ENCODE measurements at regions not wholly inside any gene's neighbourhood (a gene's known extent, or its start where the extent isn't known, plus 50 kb on each side); places are given as distances from the start of the nearest gene placed in this dataset.

- TF ChIP-seq EZH2 (IDR thresholded peaks at IDR 0.05) = no peak
- TF ChIP-seq FOXP2 (optimal IDR thresholded peaks at IDR 0.05; ENCODE audit: control extremely low read depth, extremely low read length, insufficient read depth) = no peak
- no peak for TF ChIP-seq POLR2AphosphoS5 (IDR thresholded peaks at IDR 0.05; ENCODE audit: borderline replicate concordance, low read depth, low read length)
Observed at GRCh38 chr21:16347223-16347622, 617.4 kb downstream of the USP25 start.

All from SK-N-MC (cell line).